HL-60/S4 (cell line): ENCODE measurements at regions not wholly inside any gene's neighbourhood (a gene's known extent, or its start where the extent isn't known, plus 50 kb on each side); places are given as distances from the start of the nearest gene placed in this dataset.
"Not testable (repeated sequence)": the region's sequence is repeated elsewhere in the genome, so short reads cannot be mapped to it uniquely, and the experiment has no call there.

Source experiments
- in situ Hi-C: fragments of 300-500 bp; cut with MboI; formaldehyde crosslinking; loops from 2 replicates; pipeline ENCODE4 v1.14.3; 2022; ENCODE audit warnings: low sequenced_read_pairs

GRCh38 chr10:62585211-62585775 lies 211.1 kb downstream of the ZNF365 start:
- in situ Hi-C loops: no loop called here

- in situ Hi-C loops: no loop called here
Observed at GRCh38 chr10:62587011-62587410, 212.8 kb downstream of the ZNF365 start.

- in situ Hi-C loops: no loop called here
Observed at GRCh38 chr10:62588116-62588515, 213.9 kb downstream of the ZNF365 start.

GRCh38 chr10:62589689-62590088 lies 214.8 kb upstream of the ADO start:
- in situ Hi-C loops: no loop called here

GRCh38 chr10:62590306-62590705 lies 214.2 kb upstream of the ADO start:
- in situ Hi-C loops: no loop called here

- in situ Hi-C loops: no loop called here
Observed at GRCh38 chr10:62594093-62594520, 210.4 kb upstream of the ADO start.

GRCh38 chr10:62597226-62597625 lies 207.3 kb upstream of the ADO start:
- in situ Hi-C loops: no loop called here

- in situ Hi-C loops: no loop called here
Observed at GRCh38 chr10:62599161-62599560, 205.4 kb upstream of the ADO start.

GRCh38 chr10:62606551-62606950 lies 198.0 kb upstream of the ADO start:
- in situ Hi-C loops: not testable (repeated sequence)

GRCh38 chr10:62608189-62608875 lies 196.2 kb upstream of the ADO start:
- in situ Hi-C loops: not testable (repeated sequence)

GRCh38 chr10:62610649-62611229 lies 193.8 kb upstream of the ADO start:
- in situ Hi-C loops: loop anchor here (10.0 kb wide), 2 partner anchors 204 to 464 kb away; partner anchors contain the start of gene EGR2

GRCh38 chr10:62613424-62613823 lies 191.1 kb upstream of the ADO start:
- in situ Hi-C loops: loop anchor here (10.0 kb wide), 2 partner anchors 201 to 461 kb away; partner anchors contain the start of gene EGR2

- in situ Hi-C loops: loop anchor here (10.0 kb wide), 2 partner anchors 201 to 461 kb away; partner anchors contain the start of gene EGR2
Observed at GRCh38 chr10:62613859-62614258, 190.7 kb upstream of the ADO start.

- in situ Hi-C loops: loop anchor here (10.0 kb wide), 2 partner anchors 200 to 460 kb away; partner anchors contain the start of gene EGR2
Observed at GRCh38 chr10:62614389-62615157, 189.9 kb upstream of the ADO start.

- in situ Hi-C loops: loop anchor here (10.0 kb wide), 2 partner anchors 198 to 458 kb away; partner anchors contain the start of gene EGR2
Observed at GRCh38 chr10:62616885-62617590, 187.5 kb upstream of the ADO start.

- in situ Hi-C loops: loop anchor here (10.0 kb wide), 2 partner anchors 197 to 457 kb away; partner anchors contain the start of gene EGR2
Observed at GRCh38 chr10:62617652-62618051, 186.9 kb upstream of the ADO start.

GRCh38 chr10:62618054-62618453 lies 186.5 kb upstream of the ADO start:
- in situ Hi-C loops: loop anchor here (10.0 kb wide), 2 partner anchors 197 to 457 kb away; partner anchors contain the start of gene EGR2

- in situ Hi-C loops: loop anchor here (10.0 kb wide), 2 partner anchors 196 to 456 kb away; partner anchors contain the start of gene EGR2
Observed at GRCh38 chr10:62618576-62619412, 185.7 kb upstream of the ADO start.

GRCh38 chr10:62619413-62619738 lies 185.1 kb upstream of the ADO start:
- in situ Hi-C loops: loop anchor here (10.0 kb wide), 2 partner anchors 195 to 455 kb away; partner anchors contain the start of gene EGR2
